ENCODE measurements at regions not wholly inside any gene's neighbourhood (a gene's known extent, or its start where the extent isn't known, plus 50 kb on each side); places are given as distances from the start of the nearest gene placed in this dataset.

DNA sequence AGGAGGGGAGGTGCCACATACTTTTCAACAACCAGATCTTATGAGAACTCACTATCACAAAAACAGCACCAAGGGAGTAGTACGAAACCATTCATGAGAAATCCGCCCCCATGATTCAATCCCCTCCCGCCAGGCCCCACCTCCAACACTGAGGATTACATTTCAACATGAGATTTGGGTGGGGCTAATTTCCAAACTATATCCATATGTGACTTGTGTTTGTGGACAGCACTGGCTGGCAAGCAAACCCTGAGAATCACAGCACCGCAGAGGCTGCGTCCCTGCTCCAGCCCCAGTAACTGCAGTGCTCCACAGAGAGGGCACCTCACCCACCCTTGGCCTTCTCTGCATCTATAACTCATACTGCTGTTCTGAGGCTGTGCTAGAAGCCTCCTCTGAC lies 211.2 kb upstream of the PODXL start:
- 88% methylated on average over 5 of the region's 5 CpGs for WGBS (ENCODE audit: low lambda C conversion rate)
- H3K9me2 ChIP-seq, result no peaks in the 10 kb centered on the region
- H3K36me3 ChIP-seq (replicated peaks in 1 of 2; ENCODE audit: control insufficient read depth in 1 of 2, insufficient read depth in 2 of 2, low read length in 1 of 2), result no peaks in the 10 kb centered on the region
- H3F3A ChIP-seq (replicated peaks; ENCODE audit: insufficient read depth), result no peaks in the 10 kb centered on the region
- ChIA-PET POLR2A (no interaction called here), CTCF (no interaction called here)
- no peaks in the 10 kb centered on the region for H3K79me2 ChIP-seq (ENCODE audit: insufficient read depth)
- no peak for DNase-seq
- no peaks in the 10 kb centered on the region for H3K27me3 ChIP-seq (ENCODE audit: insufficient read depth)
- no peaks in the 10 kb centered on the region for H3K9me3 ChIP-seq
- no peaks in the 10 kb centered on the region for H3K4me1 ChIP-seq (ENCODE audit: control insufficient read depth in 1 of 2, insufficient read depth in 2 of 2, low read depth in 1 of 2, low read length in 1 of 2)
- H3K4me2 ChIP-seq, result no peak overlapping the region
- TF ChIP-seq TCF12 (IDR thresholded peaks at IDR 0.05) (no peak), CHD2 (IDR thresholded peaks at IDR 0.05; ENCODE audit: low read length, partially characterized antibody) (no peak), NRF1 (IDR thresholded peaks at IDR 0.05; ENCODE audit: low read depth, low read length) (no peak)
- H3K27ac ChIP-seq (ENCODE audit: low read depth in 2 of 2, low read length in 1 of 2), result no peak overlapping the region
- no peak overlapping the region for H3K9ac ChIP-seq
- no peak overlapping the region for H3K4me3 ChIP-seq (ENCODE audit: low read depth in 2 of 2, low read length in 1 of 2)
- no peaks in the 10 kb centered on the region for H4K20me1 ChIP-seq (ENCODE audit: insufficient read depth)
- H2AFZ ChIP-seq (ENCODE audit: low read depth), result no peak overlapping the region

DNA sequence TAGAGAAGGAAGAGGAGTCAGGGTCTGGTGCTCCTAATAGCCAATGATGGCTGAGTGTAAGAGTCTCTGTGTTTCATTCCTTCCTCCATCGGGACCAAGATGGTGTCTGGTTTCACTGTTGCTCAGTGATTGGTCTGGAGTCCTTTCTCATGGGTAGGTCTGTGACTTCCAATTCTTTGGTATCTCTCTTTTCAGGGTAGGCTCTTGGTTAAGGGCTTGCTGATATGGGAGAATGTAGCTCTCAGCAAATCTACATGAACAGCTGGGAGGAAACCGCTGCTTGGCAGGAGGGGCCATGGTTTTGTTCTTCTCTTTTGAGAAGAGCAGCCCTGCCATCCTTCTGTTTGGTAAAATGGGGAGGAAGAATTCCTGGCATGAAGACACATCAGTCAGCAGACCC lies 209.1 kb upstream of the PODXL start:
- H3F3A ChIP-seq (replicated peaks; ENCODE audit: insufficient read depth), result no peaks in the 10 kb centered on the region
- no peaks in the 10 kb centered on the region for H3K9me3 ChIP-seq
- no peaks in the 10 kb centered on the region for H4K20me1 ChIP-seq (ENCODE audit: insufficient read depth)
- H2AFZ ChIP-seq (ENCODE audit: low read depth), result no peak overlapping the region
- no peak overlapping the region for H3K9ac ChIP-seq
- TF ChIP-seq NRF1 (IDR thresholded peaks at IDR 0.05; ENCODE audit: low read depth, low read length), result no peak
- TF ChIP-seq NFIC (IDR thresholded peaks at IDR 0.05; ENCODE audit: borderline replicate concordance), result no peak
- TF ChIP-seq MEF2A (IDR thresholded peaks at IDR 0.05; ENCODE audit: borderline replicate concordance, low read depth), result no peak
- no peak for TF ChIP-seq GABPA (IDR thresholded peaks at IDR 0.05; ENCODE audit: low read depth)
- TF ChIP-seq, protein P1, sequence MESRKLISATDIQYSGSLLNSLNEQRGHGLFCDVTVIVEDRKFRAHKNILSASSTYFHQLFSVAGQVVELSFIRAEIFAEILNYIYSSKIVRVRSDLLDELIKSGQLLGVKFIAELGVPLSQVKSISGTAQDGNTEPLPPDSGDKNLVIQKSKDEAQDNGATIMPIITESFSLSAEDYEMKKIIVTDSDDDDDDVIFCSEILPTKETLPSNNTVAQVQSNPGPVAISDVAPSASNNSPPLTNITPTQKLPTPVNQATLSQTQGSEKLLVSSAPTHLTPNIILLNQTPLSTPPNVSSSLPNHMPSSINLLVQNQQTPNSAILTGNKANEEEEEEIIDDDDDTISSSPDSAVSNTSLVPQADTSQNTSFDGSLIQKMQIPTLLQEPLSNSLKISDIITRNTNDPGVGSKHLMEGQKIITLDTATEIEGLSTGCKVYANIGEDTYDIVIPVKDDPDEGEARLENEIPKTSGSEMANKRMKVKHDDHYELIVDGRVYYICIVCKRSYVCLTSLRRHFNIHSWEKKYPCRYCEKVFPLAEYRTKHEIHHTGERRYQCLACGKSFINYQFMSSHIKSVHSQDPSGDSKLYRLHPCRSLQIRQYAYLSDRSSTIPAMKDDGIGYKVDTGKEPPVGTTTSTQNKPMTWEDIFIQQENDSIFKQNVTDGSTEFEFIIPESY (IDR thresholded peaks at IDR 0.05; ENCODE audit: borderline replicate concordance, low read depth), result no peak
- no peak for TF ChIP-seq GATA2 (CRISPR knock-in tag; IDR thresholded peaks at IDR 0.05)
- TF ChIP-seq CHD2 (IDR thresholded peaks at IDR 0.05; ENCODE audit: low read length, partially characterized antibody), result no peak
- 31% methylated on average over 2 of the region's 2 CpGs for WGBS (ENCODE audit: low lambda C conversion rate)
- H3K4me3 ChIP-seq (ENCODE audit: low read depth in 2 of 2, low read length in 1 of 2), result no peak overlapping the region
- H3K27ac ChIP-seq (ENCODE audit: low read depth in 2 of 2, low read length in 1 of 2), result no peak overlapping the region
- H3K9me2 ChIP-seq, result no peaks in the 10 kb centered on the region
- CTCF ChIA-PET, result interaction anchor here (1.0 to 2.1 kb wide), 2 partner anchors 9 to 93 kb away, joined by 4 to 8 read pairs; no protein-coding TSS in a partner anchor
- DNase-seq, result no peak
- no peaks in the 10 kb centered on the region for H3K79me2 ChIP-seq (ENCODE audit: insufficient read depth)
- no peaks in the 10 kb centered on the region; the same call in 1 of the 2 replicates for H3K27me3 ChIP-seq (ENCODE audit: insufficient read depth)
- H3K4me1 ChIP-seq (ENCODE audit: control insufficient read depth in 1 of 2, insufficient read depth in 2 of 2, low read depth in 1 of 2, low read length in 1 of 2), result no peaks in the 10 kb centered on the region
- no peaks in the 10 kb centered on the region for H3K36me3 ChIP-seq (replicated peaks in 1 of 2; ENCODE audit: control insufficient read depth in 1 of 2, insufficient read depth in 2 of 2, low read length in 1 of 2)
- POLR2A ChIA-PET, result no interaction called here
- H3K4me2 ChIP-seq, result no peak overlapping the region

DNA sequence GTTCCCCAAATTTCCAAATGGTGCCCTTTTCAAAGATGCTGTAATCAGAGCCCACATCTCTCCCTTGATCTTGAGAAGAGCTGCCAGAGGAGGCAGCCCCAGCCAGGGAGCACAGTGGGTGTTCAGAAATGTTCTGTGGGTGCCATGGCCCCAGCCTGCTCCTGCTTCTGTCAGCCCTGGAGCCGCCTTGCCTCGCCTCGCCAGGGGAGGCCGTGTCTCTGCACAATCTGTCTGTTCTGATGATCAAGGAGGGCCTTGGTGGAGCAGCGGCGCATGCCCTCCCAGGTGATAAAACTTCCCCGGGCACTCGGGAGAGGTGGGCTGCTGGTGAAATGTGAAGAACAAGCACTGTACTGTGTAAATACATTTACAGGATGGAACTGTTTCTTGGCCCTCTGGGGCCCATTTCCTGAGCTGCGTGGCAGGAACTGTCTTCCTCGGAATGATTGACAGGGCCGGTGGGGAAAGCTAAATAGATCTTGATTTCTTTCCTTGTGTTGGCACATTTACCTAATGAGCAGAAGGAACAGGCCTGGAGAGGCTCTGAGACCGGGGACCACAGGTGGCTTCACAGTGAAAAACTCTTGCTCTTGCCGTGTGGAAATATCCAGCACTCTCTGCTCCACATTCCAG lies 207.8 kb upstream of the PODXL start:
- no peaks in the 10 kb centered on the region for H4K20me1 ChIP-seq (ENCODE audit: insufficient read depth)
- H3K79me2 ChIP-seq (ENCODE audit: insufficient read depth), result no peaks in the 10 kb centered on the region
- DNase-seq, result no peak
- H3K9me2 ChIP-seq, result no peaks in the 10 kb centered on the region
- no peak overlapping the region for H3K4me3 ChIP-seq (ENCODE audit: low read depth in 2 of 2, low read length in 1 of 2)
- no peaks in the 10 kb centered on the region for H3K9me3 ChIP-seq
- no peaks in the 10 kb centered on the region; the same call in 1 of the 2 replicates for H3K27me3 ChIP-seq (ENCODE audit: insufficient read depth)
- TF ChIP-seq YY1 (IDR thresholded peaks at IDR 0.05; ENCODE audit: low read depth), result no peak
- no peak for TF ChIP-seq NRF1 (IDR thresholded peaks at IDR 0.05; ENCODE audit: low read depth, low read length)
- no peak for TF ChIP-seq RFX5 (IDR thresholded peaks at IDR 0.05; ENCODE audit: low read length)
- TF ChIP-seq GATA2 (CRISPR knock-in tag; IDR thresholded peaks at IDR 0.05), result no peak
- no peaks in the 10 kb centered on the region for H3K36me3 ChIP-seq (replicated peaks in 1 of 2; ENCODE audit: control insufficient read depth in 1 of 2, insufficient read depth in 2 of 2, low read length in 1 of 2)
- no peak overlapping the region for H3K27ac ChIP-seq (ENCODE audit: low read depth in 2 of 2, low read length in 1 of 2)
- no peak overlapping the region for H3K4me2 ChIP-seq
- CTCF ChIA-PET, result interaction anchor here (1.1 to 1.5 kb wide), 2 partner anchors 10 to 95 kb away, joined by 3 to 6 read pairs; no protein-coding TSS in a partner anchor
- H3K4me1 ChIP-seq (ENCODE audit: control insufficient read depth in 1 of 2, insufficient read depth in 2 of 2, low read depth in 1 of 2, low read length in 1 of 2), result no peaks in the 10 kb centered on the region
- no peaks in the 10 kb centered on the region for H3F3A ChIP-seq (replicated peaks; ENCODE audit: insufficient read depth)
- H3K9ac ChIP-seq, result no peak overlapping the region
- WGBS (ENCODE audit: low lambda C conversion rate), result 73% methylated on average over 13 of the region's 13 CpGs
- POLR2A ChIA-PET, result no interaction called here
- no peak overlapping the region for H2AFZ ChIP-seq (ENCODE audit: low read depth)

Measured in SK-N-SH (cell line).